ENCODE measurements at regions not wholly inside any gene's neighbourhood (a gene's known extent, or its start where the extent isn't known, plus 50 kb on each side); places are given as distances from the start of the nearest gene placed in this dataset.

DNA sequence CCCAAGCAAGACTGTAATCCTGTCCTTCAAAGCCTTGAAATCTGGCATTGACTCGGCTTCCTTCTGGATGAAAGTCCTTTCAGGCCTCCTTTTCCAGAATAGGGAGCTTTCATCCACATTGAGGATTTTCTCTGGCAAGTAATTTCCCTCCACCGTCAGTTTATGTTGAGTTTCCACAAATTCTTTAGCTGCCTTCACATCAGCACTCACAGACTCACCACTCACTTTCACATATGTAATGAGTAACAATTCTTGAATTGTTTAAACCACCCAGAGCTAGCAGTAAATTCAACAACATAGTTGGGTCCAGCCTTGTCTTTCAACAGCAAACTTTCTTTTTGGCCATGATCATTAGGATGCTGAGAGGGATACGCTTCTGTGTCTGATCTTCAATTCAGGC, 84.3 kb upstream of the PRDM11 start:
- Histone ChIP-seq H3K18ac (ENCODE audit: low read depth in 1 of 2, low read length in 2 of 2) (no peak overlapping the region), H2BK120ac (ENCODE audit: low read depth, low read length) (no peak overlapping the region), H3K4me2 (ENCODE audit: low read length, poor library complexity, severe bottlenecking) (no peak overlapping the region), H3K27me3 (ENCODE audit: control insufficient read depth in 1 of 2, insufficient read depth in 1 of 2, low read length in 2 of 2) (peaks cover 7 to 22% of the 10 kb centered on the region in 2 experiments), H4K91ac (ENCODE audit: low read length) (no peak overlapping the region), H3K4me1 (ENCODE audit: control insufficient read depth, insufficient read depth, low read depth, low read length) (no peaks in the 10 kb centered on the region), H3K23ac (ENCODE audit: low read length in 2 of 2) (no peak overlapping the region), H3K36me3 (ENCODE audit: control insufficient read depth in 1 of 2, insufficient read depth in 2 of 2, low read depth in 1 of 2, low read length in 2 of 2) (no peaks in the 10 kb centered on the region), H3K9ac (ENCODE audit: low read length) (no peak overlapping the region), H2BK15ac (ENCODE audit: low read depth, poor library complexity, severe bottlenecking) (no peak overlapping the region), H2AFZ (ENCODE audit: low read depth, low read length) (no peak overlapping the region), H3K79me1 (replicated peaks; ENCODE audit: low read length, poor library complexity, severe bottlenecking) (no peaks in the 10 kb centered on the region), H3K4ac (ENCODE audit: low read depth in 1 of 2, low read length in 2 of 2) (no peak overlapping the region), H3K4me3 (ENCODE audit: insufficient read depth in 1 of 2, low read depth in 1 of 2, low read length in 2 of 2) (no peak overlapping the region), H2AK5ac (ENCODE audit: low read length, severe bottlenecking) (no peak overlapping the region), H3K14ac (ENCODE audit: low read length in 2 of 2) (no peak overlapping the region), H3K27ac (ENCODE audit: low read length, poor library complexity, severe bottlenecking) (no peak overlapping the region), H3K9me3 (ENCODE audit: control insufficient read depth, low read length) (peaks cover 33% of the 10 kb centered on the region), H2BK12ac (ENCODE audit: low read length in 2 of 2) (no peak overlapping the region), H2BK5ac (ENCODE audit: low read depth, low read length, poor library complexity, severe bottlenecking) (no peak overlapping the region), H4K8ac (ENCODE audit: low read length) (no peak overlapping the region)
- WGBS = 82% methylated on average over 3 of the region's 3 CpGs
- DNase-seq = no peak

GRCh38 chr11:45062974-45063635, 83.3 kb upstream of the PRDM11 start:
- H3K27me3 ChIP-seq (ENCODE audit: control insufficient read depth in 1 of 2, insufficient read depth in 1 of 2, low read length in 2 of 2) = peaks cover 9 to 19% of the 10 kb centered on the region in 2 experiments
- 87% methylated on average over 2 of the region's 6 CpGs for WGBS
- H3K23ac ChIP-seq (ENCODE audit: low read length in 2 of 2) = no peak overlapping the region

GRCh38 chr11:45063669-45064068, 82.8 kb upstream of the PRDM11 start:
- Histone ChIP-seq H2AFZ (ENCODE audit: low read depth, low read length) (no peak overlapping the region), H2BK12ac (ENCODE audit: low read length in 2 of 2) (no peak overlapping the region), H3K27ac (ENCODE audit: low read length, poor library complexity, severe bottlenecking) (no peak overlapping the region), H4K8ac (ENCODE audit: low read length) (no peak overlapping the region), H3K9me3 (ENCODE audit: control insufficient read depth, low read length) (peaks cover 34% of the 10 kb centered on the region), H3K4me2 (ENCODE audit: low read length, poor library complexity, severe bottlenecking) (no peak overlapping the region), H3K4me3 (ENCODE audit: insufficient read depth in 1 of 2, low read depth in 1 of 2, low read length in 2 of 2) (no peak overlapping the region), H2BK120ac (ENCODE audit: low read depth, low read length) (no peak overlapping the region), H3K9ac (ENCODE audit: low read length) (no peak overlapping the region), H3K27me3 (ENCODE audit: control insufficient read depth in 1 of 2, insufficient read depth in 1 of 2, low read length in 2 of 2) (peaks cover 11 to 19% of the 10 kb centered on the region in 2 experiments), H4K91ac (ENCODE audit: low read length) (no peak overlapping the region), H2BK5ac (ENCODE audit: low read depth, low read length, poor library complexity, severe bottlenecking) (no peak overlapping the region), H3K23ac (ENCODE audit: low read length in 2 of 2) (no peak overlapping the region), H3K79me1 (replicated peaks; ENCODE audit: low read length, poor library complexity, severe bottlenecking) (no peaks in the 10 kb centered on the region), H3K18ac (ENCODE audit: low read depth in 1 of 2, low read length in 2 of 2) (no peak overlapping the region), H2AK5ac (ENCODE audit: low read length, severe bottlenecking) (no peak overlapping the region), H3K4me1 (ENCODE audit: control insufficient read depth, insufficient read depth, low read depth, low read length) (no peaks in the 10 kb centered on the region), H3K4ac (ENCODE audit: low read depth in 1 of 2, low read length in 2 of 2) (no peak overlapping the region), H3K36me3 (ENCODE audit: control insufficient read depth in 1 of 2, insufficient read depth in 2 of 2, low read depth in 1 of 2, low read length in 2 of 2) (no peaks in the 10 kb centered on the region), H3K14ac (ENCODE audit: low read length in 2 of 2) (no peak overlapping the region), H2BK15ac (ENCODE audit: low read depth, poor library complexity, severe bottlenecking) (no peak overlapping the region)
- no CpG with 5 or more reads among the region's 1 CpG for WGBS
- DNase-seq = no peak

More at GRCh38 chr11:45062974-45063635, 83.3 kb upstream of the PRDM11 start:
- Histone ChIP-seq H4K8ac (ENCODE audit: low read length) (no peak overlapping the region), H2BK12ac (ENCODE audit: low read length in 2 of 2) (no peak overlapping the region), H2BK120ac (ENCODE audit: low read depth, low read length) (no peak overlapping the region), H3K4me3 (ENCODE audit: insufficient read depth in 1 of 2, low read depth in 1 of 2, low read length in 2 of 2) (no peak overlapping the region), H2BK5ac (ENCODE audit: low read depth, low read length, poor library complexity, severe bottlenecking) (no peak overlapping the region), H3K79me1 (replicated peaks; ENCODE audit: low read length, poor library complexity, severe bottlenecking) (no peaks in the 10 kb centered on the region), H3K4me2 (ENCODE audit: low read length, poor library complexity, severe bottlenecking) (no peak overlapping the region), H4K91ac (ENCODE audit: low read length) (no peak overlapping the region), H3K27ac (ENCODE audit: low read length, poor library complexity, severe bottlenecking) (no peak overlapping the region), H3K9me3 (ENCODE audit: control insufficient read depth, low read length) (peaks cover 34% of the 10 kb centered on the region), H2BK15ac (ENCODE audit: low read depth, poor library complexity, severe bottlenecking) (no peak overlapping the region), H3K18ac (ENCODE audit: low read depth in 1 of 2, low read length in 2 of 2) (no peak overlapping the region), H3K14ac (ENCODE audit: low read length in 2 of 2) (no peak overlapping the region), H2AK5ac (ENCODE audit: low read length, severe bottlenecking) (no peak overlapping the region), H3K9ac (ENCODE audit: low read length) (no peak overlapping the region), H2AFZ (ENCODE audit: low read depth, low read length) (no peak overlapping the region), H3K36me3 (ENCODE audit: control insufficient read depth in 1 of 2, insufficient read depth in 2 of 2, low read depth in 1 of 2, low read length in 2 of 2) (no peaks in the 10 kb centered on the region), H3K4ac (ENCODE audit: low read depth in 1 of 2, low read length in 2 of 2) (no peak overlapping the region), H3K4me1 (ENCODE audit: control insufficient read depth, insufficient read depth, low read depth, low read length) (no peaks in the 10 kb centered on the region)
- no peak for DNase-seq

DNA sequence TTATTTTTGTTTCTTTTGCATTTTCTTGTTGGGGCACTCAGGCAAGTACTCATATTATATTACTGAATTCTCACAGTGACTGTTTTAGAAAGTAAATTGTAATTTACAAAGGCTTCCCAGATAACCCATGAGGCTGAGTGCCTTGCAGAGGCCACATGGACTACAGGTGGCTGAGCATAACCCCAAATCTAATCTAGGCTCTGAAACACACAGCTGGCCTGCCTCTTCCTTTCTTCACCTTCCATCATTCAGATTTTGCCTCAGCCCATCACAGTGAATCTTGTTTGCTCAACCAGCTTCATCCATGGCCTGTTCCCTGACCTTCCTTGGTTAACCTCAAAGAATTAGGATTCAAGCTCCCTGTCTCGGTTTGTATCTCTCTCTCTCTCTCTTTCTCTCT, 78.5 kb upstream of the PRDM11 start:
- Histone ChIP-seq H2AK5ac (ENCODE audit: low read length, severe bottlenecking) (no peak overlapping the region), H3K4me3 (ENCODE audit: insufficient read depth in 1 of 2, low read depth in 1 of 2, low read length in 2 of 2) (no peak overlapping the region), H2BK120ac (ENCODE audit: low read depth, low read length) (no peak overlapping the region), H3K36me3 (ENCODE audit: control insufficient read depth in 1 of 2, insufficient read depth in 2 of 2, low read depth in 1 of 2, low read length in 2 of 2) (no peaks in the 10 kb centered on the region), H3K4me2 (ENCODE audit: low read length, poor library complexity, severe bottlenecking) (no peak overlapping the region), H3K27ac (ENCODE audit: low read length, poor library complexity, severe bottlenecking) (no peak overlapping the region), H2BK5ac (ENCODE audit: low read depth, low read length, poor library complexity, severe bottlenecking) (no peak overlapping the region), H2BK15ac (ENCODE audit: low read depth, poor library complexity, severe bottlenecking) (no peak overlapping the region), H3K79me1 (replicated peaks; ENCODE audit: low read length, poor library complexity, severe bottlenecking) (no peaks in the 10 kb centered on the region), H3K4me1 (ENCODE audit: control insufficient read depth, insufficient read depth, low read depth, low read length) (no peaks in the 10 kb centered on the region), H2BK12ac (ENCODE audit: low read length in 2 of 2) (no peak overlapping the region), H2AFZ (ENCODE audit: low read depth, low read length) (no peak overlapping the region), H3K23ac (ENCODE audit: low read length in 2 of 2) (no peak overlapping the region), H3K14ac (ENCODE audit: low read length in 2 of 2) (no peak overlapping the region), H3K27me3 (ENCODE audit: control insufficient read depth in 1 of 2, insufficient read depth in 1 of 2, low read length in 2 of 2) (peaks cover 39 to 48% of the 10 kb centered on the region in 2 experiments), H3K4ac (ENCODE audit: low read depth in 1 of 2, low read length in 2 of 2) (no peak overlapping the region), H3K18ac (ENCODE audit: low read depth in 1 of 2, low read length in 2 of 2) (no peak overlapping the region), H3K9me3 (ENCODE audit: control insufficient read depth, low read length) (peaks cover 34% of the 10 kb centered on the region), H4K91ac (ENCODE audit: low read length) (no peak overlapping the region), H4K8ac (ENCODE audit: low read length) (no peak overlapping the region), H3K9ac (ENCODE audit: low read length) (no peak overlapping the region)
- no peak for DNase-seq
- 85% methylated on average over 1 of the region's 1 CpG for WGBS

Measured in mesenchymal stem cell (in vitro differentiated cells and primary cell).